ENCODE measurements at regions not wholly inside any gene's neighbourhood (a gene's known extent, or its start where the extent isn't known, plus 50 kb on each side); places are given as distances from the start of the nearest gene placed in this dataset.
A peak's percentile ranks its signal among the peaks of the same experiment; 100 is the strongest.
"Not testable (repeated sequence)": the region's sequence is repeated elsewhere in the genome, so short reads cannot be mapped to it uniquely, and the experiment has no call there.

- DNase-seq: no peak
Observed at GRCh38 chr3:177306252-177306651, 109.0 kb upstream of the TBL1XR1 start.

DNA sequence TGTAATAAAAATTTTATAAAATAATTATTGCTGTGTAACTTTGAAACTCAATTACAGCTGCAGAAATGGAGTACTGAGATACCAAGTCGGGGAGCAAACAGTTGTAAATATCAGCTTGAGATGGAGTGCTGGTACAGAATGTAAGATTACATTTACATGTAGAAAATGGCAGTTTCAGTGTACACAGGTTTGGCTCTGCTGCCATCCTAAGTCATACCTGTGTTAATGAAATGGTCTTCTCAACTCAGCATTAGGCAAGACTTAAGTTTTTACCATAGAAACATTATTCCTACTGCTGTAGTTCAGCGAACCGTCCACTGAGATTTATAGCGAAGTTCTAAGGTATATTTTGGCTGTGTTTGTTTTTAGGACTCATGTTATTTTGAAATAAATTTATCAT is 110.1 kb upstream of the TBL1XR1 start:
- DNase-seq: no peak

GRCh38 chr3:177307826-177308225 is 110.5 kb upstream of the TBL1XR1 start:
- DNase-seq: no peak

DNA sequence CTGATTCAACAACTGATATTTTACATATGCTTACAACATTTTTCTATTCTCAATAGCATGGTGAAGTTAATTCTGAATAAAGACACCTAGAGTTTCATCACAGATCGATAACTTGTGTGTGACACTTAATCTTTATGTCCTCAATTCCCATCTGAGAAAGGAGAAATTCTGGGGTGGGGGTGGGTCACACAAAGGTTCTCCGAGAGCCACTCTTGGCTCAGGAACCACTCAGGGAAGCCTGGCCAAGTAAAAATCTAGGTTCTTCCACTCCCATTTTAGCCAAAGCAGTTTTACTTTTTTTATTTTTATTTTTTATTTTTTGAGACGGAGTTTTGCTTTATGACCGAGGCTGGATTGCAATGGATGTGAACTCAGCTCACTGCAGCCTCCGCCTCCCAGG is 111.0 kb upstream of the TBL1XR1 start:
- no peak for DNase-seq

DNA sequence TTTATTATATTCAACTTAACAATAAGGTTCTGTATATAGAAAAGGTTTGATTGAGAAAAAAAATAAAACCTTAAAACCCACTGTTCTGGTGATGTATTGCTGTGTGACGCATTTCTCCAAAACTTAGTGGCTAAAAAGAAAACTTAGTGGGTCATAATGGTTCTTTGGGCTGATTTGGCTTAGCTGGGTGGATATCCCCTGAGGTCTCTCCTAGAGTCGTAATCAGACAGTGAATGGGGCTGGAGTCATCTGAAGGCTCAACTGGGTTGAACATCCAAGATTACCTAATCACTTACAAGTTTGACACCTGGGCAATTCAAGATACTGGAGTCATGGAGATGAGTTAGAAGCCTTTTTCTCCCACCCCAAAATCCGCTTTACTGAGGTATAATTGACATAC is 111.6 kb upstream of the TBL1XR1 start:
- DNase-seq: no peak

- no peak for DNase-seq
Observed at GRCh38 chr3:177312491-177312890, 115.2 kb upstream of the TBL1XR1 start.

- peak; percentile 58 for DNase-seq
Observed at GRCh38 chr3:177314897-177315296, 117.6 kb upstream of the TBL1XR1 start.

DNA sequence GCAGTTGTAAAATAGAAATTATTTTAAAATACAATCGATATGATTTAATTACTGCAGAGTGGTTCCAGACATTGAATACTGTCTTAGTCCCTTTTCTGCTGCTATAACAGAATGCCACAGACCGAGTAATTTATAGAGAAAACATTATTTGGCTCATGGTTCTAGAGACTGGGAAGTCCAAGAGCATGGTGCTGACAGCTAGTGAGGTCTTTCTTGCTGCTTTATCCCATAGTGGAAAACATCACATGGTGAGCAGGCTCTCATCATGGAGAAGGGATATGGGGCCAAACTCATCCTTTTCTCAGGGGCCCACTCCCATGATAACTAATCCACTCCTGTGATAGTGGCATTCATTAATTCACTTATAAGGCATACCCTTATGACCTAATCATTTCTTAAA is 120.0 kb upstream of the TBL1XR1 start:
- no peak for DNase-seq

DNA sequence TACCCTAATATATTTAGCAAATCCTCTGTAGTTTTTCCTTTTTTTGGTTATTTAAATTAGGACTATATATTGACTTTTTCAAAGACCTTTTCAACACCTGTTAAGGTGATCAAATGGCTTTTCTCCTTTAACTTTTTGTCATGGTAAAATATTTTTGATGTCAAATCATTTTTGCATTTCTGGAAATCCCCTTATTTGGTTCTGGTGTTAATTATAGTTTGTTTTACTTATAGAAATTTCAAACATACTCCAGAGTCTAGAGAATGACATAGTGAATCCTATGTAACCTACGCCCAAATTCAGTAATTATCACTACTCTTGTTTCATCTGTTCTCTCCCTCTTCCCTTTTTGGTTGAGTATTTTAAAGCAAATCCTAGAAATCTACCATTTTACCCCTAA is 121.3 kb upstream of the TBL1XR1 start:
- no peak for DNase-seq

GRCh38 chr3:177320765-177321247 is 123.5 kb upstream of the TBL1XR1 start:
- DNase-seq: no peak

DNA sequence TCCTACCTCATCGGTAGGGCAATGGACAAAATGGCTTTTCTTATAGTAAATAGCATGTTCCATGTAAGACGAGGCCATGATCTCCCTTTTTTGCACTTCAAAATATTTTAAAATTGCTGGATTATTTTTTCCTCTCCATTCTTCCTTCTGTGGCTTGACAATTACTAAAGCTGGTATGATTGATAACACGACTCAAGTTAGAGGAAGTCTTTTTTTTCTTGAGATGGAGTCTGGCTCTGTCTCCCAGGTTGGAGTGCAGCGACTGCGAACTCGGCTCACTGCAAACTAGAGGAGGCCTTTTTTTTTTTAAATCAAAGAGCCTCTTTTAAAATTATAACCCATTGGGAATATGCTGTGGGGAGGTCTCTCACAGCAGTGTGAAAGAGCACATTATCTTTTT is 124.5 kb upstream of the TBL1XR1 start:
- no peak for DNase-seq

DNA sequence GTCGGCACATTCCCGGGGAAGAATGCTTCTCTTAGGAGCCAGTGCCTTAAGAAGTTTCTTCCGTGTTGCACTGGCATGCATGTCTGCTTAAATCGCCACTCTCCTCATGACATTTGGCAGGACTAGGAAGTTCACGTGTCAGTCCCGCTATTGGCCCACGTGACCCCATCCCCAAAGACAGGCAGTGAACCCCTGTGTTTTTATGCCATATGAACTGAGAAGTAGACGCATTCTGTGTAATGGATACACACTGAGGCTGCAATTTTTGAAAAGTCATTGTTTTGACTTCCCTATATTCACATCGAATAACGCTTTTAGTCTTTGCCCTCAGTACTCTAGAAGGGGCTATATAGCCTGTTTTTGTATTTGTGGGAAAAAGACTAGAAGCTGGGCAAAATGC is 125.6 kb upstream of the TBL1XR1 start:
- no peak for DNase-seq

DNA sequence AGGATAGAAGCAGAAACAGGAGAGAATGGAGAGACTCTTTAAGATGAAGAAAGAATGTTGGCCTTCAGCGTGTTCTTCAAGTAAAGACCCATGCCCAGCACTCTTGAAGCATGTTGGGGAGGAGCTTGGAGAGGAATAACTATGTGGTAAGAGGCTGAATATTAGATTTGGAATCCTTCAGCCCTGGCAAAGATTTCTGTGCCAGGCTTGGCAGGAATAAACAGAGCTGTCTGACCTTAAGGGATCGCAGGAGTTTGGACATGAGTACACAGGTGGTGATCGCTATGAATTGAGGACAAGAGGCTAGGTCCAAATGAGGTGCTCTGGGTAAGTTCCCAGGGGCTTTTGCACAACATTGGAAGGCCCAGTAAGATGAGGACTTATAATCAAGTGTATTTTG is 132.6 kb upstream of the TBL1XR1 start:
- no peak for DNase-seq

- no peak for DNase-seq
Observed at GRCh38 chr3:177330779-177331178, 133.5 kb upstream of the TBL1XR1 start.

GRCh38 chr3:177331203-177331835 is 134.0 kb upstream of the TBL1XR1 start:
- DNase-seq: no peak

DNA sequence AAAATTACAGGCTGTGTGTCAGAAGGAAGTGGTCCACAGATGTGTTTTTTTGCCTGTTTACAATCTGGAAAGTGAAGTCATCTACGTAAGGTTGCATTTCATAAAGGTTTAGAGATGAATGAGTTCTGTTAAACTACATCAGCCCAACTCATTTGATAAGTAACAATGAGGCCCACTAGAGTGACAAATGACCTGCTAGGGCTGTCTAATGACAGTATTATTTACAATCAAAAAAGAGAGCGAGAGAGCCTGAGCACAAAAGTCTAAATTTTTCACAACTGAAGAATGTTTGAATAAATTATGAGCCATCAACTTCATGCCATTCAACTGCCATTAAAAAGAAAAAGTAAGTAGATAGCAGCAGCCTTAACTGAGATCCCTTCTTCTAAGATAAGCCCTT is 135.7 kb upstream of the TBL1XR1 start:
- no peak for DNase-seq

DNA sequence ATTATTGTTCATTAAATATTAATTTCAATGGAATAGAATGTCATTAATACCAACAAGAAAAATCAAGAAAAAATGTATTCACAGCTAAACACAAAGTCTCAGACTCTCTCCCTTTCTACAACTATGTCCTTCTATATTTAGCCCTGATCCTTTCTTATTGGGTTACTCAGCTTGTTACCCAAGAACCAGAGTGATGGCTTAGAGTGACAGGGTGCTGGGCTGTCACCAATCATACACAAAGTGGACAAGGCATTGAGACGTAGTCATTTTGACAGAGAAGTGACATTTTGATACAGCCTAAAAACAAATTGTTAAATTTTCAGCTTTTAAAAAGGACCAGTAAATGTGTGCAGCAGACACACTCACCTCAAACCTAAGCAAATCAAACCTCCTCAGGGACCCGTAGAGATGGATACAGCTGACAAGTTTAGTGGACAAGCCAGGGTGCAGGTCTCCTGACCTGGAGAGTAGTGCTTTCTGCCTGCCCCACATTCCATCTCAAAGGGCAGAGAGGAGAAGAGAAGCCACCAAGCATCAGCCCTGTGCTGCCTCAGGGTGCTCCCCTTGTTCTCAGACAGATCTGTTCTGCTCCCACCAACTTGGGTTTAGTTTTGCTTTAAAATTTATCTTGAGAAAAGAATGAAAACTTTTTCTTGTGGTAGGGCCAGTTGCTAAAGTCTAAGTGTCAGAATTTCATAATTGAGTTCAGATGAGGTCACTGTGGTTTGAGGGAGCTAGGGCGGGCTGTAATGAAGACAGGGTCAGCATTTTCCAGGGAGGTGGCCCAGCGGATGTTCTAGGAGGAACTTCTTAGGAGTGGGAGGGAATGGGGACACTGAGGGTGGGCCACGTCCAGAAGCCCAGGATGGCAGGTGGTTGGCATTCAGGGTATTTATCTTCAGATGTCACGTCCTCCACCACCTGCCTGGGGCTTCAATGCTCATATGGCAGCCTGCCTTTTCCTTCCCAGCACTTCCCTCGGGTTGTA is 136.5 kb upstream of the TBL1XR1 start:
- no peak for DNase-seq

DNA sequence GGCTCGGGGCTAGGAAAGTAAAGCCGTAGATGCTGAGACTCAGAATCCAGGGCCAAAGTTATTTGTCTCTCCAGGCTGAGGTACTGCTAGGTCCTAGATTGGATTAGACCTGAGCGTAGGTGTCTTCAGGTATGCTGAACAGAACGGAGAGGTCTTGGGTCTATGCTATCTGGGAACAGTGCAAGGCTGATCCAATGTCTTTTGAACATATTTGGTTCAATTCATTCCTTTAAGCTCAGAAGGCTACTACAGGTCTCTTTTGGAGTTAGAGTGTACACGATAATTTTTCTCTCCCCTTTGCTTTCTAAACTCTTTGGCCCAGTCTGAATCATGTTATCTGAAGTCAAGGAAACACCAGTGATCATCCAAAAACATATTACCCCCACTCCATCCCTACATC is 137.5 kb upstream of the TBL1XR1 start:
- no peak for DNase-seq

- no peak for DNase-seq
Observed at GRCh38 chr3:177335728-177336127, 138.4 kb upstream of the TBL1XR1 start.

DNA sequence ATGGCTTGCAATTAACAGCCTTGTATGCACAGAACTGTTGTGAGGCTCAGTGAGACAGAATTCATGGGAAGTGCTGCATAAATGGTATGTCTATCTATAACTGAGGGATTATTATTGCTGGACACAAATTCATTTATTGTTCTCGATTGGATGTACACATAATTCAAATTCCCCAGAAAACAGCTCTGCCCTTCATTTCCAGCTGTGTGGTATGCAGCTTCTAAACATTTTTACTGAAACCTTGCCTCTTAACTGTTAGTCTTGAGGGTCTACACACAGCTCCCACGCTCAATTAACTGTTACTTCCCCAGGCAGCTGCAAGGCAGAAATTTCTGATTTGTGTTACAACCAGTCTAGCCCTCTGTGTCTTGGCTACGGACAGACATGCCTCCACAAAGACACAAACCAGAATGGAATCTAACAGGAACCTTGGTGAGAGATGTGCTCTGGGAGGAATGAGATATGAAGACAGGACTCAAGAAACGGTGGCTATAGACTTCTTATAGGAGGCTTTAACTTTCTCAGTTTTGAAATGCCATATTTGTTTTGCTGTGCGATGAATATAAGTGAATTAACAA is 139.7 kb upstream of the TBL1XR1 start:
- DNase-seq: no peak

DNA sequence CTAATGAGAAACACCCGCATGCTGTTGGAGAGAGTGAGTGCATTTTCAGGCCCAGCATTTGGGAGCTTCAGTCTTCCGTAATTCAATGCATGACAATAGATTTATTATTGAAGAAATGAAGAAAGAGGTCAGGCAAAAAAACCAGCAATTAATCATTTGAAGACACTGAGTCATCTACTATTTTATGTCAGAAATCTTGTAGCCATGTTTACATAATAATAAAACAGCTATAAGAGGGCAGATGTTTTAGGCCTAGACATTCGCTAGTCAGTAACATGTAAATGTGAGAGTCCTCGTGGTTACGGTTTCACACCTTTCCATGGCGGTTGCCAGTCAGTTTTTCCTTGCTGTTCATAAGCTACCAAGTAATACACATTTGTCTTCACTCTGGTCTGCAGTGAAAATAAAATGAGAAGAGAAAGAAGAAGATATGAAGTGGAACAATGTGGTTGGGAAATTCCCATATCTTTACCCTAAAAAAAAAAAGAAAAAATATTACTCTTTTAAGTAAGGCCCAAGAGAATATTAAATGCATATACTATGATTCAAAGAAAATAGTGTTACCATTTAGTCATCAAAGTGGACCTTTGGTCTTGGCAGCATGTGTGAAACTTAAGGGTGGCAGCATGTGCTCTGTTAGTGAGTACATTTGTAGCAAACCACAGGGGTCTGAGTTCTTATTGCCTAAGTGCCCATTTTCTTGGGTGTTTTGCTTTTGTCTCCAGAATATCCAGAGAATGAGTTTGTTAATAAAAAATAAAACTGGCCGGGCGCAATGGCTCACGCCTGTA is 140.5 kb upstream of the TBL1XR1 start:
- DNase-seq: peak; percentile 93

DNA sequence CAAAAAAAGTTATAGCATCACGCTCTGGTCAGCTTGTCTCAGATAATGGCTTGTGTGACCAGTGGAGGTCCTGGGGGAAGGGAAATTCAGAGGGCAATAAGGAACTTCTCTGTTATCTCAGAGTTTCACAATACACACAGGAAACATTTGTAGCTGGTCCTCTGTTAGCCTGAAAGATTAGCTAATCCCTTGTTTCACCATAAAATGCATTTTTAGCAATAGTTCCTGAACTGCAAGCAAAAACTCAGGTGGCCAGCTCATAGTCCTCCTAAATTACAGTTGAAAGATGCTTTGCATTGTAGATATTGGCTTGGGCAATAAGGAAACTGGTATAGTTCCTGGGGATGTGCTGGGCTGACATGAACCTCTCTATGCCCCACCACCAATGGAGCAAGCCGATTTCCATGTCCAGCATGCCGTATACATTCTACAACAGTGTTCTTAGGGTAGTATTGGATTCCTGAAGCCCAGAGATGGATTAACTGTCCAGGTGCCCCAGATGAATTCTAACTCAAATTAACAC is 141.5 kb upstream of the TBL1XR1 start:
- no peak for DNase-seq

GRCh38 chr3:177339220-177339703 is 142.0 kb upstream of the TBL1XR1 start:
- DNase-seq: not testable (repeated sequence)

Data from activated CD4-positive, alpha-beta T cell treated with anti-CD3 and anti-CD28 coated beads, Interleukin-2, amount 50 U/mL, for 16 hours (primary cell).